DMS79 treated with DMSO at 0.1 percent for 48 hours (cell line): ENCODE measurements at regions not wholly inside any gene's neighbourhood (a gene's known extent, or its start where the extent isn't known, plus 50 kb on each side); places are given as distances from the start of the nearest gene placed in this dataset.
A peak's percentile ranks its signal among the peaks of the same experiment; 100 is the strongest.
"Not testable (repeated sequence)": the region's sequence is repeated elsewhere in the genome, so short reads cannot be mapped to it uniquely, and the experiment has no call there.

Experiments
- DNase-seq: peaks from one replicate; lab custom pipeline; 2025; lab: John Stamatoyannopoulos, UW

DNA sequence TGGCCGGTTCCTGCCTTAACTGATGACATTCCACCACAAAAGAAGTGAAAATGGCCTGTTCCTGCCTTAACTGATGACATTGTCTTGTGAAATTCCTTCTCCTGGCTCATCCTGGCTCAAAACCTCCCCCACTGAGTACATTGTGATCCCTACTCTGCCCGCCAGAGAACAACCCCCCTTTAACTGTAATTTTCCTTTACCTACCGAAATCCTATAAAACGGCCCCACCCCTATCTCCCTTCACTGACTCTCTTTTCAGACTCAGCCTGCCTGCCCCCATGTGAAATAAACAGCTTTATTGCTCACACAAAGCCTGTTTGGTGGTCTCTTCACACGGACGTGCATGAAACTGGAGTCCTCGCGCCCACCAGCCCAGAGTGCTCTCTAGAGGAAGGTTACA, 166.5 kb downstream of the ADRA2C start:
- DNase-seq = not testable (repeated sequence)

DNA sequence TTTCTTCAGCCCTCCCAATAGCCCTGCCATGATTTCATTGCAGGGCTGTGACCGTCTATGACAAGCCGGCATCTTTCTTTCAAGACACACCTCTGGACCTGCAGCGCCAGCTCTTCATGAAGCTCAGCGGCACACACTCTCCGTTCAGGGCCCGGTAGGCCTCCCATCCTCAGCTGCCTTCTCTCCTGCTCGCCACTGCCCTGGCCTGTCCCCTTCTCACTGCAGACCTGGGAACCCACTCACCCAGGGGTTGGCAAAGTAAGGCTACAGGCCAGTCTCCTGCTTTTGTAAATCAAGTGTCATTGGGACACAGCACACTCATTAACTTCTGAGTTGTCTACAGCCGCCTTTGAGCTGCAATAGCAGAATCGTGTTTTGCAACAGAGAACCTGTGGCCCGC, 169.2 kb downstream of the ADRA2C start:
- not testable (repeated sequence) for DNase-seq

DNA sequence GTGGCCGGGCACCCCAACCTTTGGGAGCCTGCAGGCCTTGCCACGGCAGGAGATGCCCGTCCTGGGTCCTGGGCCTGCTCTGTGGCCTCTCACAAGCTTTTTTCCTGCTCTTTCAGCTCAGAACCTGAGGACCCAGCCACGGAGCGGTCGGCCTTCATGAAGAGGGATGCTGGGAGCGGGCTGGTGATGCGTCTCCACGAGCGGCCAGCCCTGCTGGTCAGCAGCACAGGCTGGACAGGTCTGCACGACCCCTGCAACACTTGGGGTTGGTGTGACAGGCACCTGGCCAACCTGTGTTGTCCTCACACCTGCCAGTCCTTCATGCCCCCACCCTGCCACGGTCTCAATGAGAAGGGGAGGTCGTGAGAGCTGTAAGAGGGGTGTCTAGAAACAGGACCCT, 170.0 kb downstream of the ADRA2C start:
- no peak for DNase-seq

DNA sequence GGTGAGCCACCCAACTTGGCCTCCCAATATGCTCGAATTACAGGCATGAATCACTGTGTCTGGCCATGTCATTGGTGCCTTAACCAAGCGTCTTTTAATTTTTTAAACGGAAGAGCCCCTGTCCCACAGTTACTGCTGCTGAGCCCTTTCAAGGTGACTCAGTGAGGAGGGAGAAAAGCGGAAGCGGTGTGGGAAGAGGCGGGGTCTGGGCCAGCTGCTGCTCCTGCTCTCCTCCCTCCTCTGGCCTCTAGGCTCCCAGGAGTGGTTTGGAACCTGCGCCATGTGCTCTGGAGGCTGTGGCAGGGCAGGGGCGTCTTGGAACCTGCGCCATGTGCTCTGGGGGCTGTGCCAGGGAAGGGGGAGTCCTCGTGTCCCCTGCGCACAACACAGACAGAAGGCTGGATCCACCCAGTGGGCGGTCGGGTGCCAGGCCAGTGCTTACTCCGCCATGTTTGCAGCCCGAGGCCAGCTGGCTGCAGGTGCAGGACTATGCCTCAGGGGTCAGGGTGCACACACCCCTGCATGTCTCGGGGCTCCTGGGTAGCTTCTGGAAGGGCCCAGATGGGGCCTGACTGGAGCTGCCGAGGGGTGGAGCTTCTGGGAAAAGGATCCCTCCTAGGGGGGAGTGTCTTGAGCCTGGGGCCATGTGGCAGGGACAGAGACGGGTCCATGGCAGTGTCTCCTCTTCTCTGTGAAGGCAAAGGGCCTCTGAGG, 171.8 kb downstream of the ADRA2C start:
- DNase-seq = not testable (repeated sequence)

DNA sequence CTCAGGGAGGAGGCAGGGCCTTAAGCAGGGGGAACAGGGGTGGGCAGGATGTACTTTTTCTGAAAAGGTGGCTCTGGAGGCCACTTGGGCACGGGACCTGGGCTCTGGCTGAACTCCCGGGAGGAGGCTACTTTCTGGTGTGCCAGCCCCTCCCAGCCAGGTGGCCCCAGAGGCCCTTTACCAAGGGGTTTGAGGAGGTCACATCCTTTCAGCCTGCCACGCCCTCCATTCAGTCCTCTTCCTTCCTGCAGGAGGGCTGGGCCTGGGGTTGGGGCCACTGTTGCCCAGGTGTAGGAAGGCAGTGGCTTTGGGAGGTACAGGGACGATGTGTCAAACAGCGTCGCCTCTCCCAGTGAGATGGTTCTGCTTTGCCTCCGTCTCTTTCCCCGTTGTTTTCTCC, 172.5 kb downstream of the ADRA2C start:
- not testable (repeated sequence) for DNase-seq

DNA sequence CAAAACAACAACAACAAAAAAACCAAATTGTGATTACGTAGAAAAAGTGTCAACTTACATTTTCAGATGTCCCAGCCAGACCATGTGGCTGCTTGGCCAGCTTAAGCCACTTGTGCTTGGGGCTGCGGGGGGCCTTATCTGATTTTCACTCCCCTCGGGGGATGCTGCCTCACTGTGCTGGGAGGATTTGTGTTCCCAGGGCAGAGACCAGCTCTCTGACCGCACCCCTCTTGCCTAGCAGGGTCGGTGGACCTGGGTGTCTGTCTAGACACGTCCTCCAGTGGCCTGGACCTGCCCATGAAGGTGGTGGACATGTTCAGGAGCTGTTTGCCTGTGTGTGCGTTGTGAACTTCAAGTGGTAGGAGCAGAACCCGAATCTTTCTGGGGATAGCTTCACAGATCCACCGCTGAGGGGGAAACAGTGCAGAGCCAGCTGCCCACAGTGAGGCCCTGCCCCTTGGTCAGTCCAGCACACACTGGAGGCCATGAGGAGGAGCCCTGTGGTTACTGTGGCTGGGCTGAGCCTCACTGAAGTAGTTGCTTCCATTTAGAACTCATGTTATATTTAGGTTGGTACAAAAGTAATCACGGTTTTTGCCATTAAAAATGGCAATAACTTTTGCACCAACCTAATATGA, 173.9 kb downstream of the ADRA2C start:
- DNase-seq = not testable (repeated sequence)

DNA sequence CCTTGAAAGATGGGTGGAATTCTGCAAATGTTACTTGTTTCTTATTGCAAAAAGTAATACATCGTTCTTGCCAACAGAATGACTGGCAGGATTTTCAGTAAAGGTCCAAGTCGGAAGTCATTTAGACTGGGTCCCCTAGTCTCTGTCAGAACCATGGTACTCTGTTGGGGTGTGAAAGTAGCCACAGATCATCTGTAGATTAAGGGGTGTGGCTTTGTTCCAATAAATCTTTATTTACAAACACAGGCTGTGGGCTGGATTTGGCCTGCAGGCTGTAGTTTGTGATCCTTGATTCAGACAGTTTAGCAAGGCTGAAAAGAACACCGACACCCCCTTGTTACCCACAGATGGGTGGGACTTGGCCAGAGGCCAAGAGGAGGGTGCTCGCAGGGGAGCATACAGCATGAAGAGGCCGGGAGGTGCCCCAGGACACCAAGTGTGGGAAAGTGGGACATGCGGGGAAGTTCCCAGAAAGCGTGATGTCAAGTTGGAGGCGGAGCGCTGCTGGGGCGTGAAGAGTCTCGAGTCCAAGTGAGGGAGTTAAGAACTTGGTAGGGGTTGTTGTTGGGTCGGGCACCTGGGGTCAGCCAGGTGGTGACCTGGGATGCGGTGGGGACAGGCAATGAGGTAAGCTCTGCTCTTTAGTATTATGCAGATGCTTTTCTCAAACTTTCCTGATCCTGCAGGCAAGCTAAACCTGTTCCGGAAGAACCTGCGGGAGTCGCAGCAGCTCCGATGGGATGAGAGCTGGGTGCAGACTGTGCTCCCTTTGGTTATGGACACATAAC, 175.7 kb downstream of the ADRA2C start:
- DNase-seq = not testable (repeated sequence)

DNA sequence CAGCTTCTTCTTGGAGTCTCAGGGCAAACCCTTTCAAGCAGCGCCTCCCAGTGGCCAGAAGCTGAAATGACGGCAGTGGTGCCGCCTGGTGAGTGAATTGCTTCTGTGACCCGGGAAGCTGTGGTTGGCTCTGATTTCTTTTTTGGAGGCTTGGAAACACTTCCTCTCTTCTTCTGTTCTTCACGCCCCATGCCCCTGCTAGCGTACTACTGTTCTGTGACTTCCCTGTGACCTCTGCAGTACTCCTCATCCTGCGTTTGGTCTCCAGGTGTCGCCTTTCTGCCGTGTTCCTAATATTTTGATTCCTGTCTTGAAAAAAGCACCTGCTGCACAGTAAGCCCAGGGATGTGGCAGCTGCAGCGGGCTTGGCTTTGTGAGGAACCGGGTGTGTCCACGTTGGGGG, 176.4 kb downstream of the ADRA2C start:
- DNase-seq = peak; percentile 21

DNA sequence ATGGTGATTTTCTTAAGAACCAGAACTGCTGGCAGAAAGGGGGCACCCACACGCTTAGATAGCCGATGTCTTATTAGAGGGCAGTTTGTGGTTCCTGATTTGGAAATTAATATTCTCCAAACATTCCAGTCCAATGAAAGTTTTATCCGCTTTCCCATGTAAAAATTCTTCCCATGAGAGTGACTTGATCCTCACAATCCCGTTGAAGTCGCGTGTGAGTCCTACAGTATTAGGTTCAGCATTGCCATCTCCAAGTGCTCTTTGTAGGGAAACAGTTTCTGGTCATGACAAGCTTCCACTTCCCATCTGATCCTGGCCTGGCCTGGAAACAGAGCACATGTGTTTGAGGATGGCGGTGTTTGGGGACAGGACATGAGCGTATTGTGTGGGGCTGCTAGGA, 176.9 kb downstream of the ADRA2C start:
- DNase-seq = not testable (repeated sequence)

DNA sequence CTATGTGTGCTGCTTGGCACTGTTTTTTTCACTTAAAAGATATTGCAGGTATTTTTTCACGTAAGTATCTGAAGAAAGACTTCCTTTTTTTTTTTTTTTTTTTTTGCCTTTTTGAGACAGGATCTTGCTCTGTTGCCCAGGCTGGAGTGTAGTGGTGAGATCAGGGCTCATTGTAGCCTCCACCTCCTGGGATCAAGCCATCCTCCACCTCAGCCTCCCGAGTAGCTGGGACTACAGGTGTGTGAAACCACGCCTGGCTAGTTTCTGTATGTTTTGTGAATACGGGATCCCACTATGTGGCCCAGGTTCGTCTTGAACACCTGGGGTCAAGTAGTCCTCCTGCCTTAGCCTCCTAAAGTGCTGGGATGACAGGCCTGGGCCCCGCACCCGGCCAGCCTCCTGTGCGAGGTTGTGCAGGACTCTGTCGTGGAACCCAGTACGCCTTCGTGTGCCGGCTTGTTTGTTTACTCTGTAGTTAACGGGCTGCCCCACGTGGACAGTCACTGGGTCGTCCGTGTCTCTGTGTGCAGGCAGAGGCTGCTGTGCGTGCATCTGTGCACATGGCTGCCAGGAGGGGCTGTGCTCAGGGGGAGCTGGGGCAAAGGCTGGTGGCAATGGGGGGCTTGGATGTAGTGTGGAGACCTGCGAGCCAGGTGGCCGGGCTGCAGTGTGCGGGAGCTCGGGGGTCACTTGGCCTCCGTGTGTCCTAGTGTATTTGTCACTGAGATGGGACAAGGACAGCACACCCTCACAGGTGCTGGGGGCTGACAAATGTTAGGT, 179.5 kb downstream of the ADRA2C start:
- no peak for DNase-seq

DNA sequence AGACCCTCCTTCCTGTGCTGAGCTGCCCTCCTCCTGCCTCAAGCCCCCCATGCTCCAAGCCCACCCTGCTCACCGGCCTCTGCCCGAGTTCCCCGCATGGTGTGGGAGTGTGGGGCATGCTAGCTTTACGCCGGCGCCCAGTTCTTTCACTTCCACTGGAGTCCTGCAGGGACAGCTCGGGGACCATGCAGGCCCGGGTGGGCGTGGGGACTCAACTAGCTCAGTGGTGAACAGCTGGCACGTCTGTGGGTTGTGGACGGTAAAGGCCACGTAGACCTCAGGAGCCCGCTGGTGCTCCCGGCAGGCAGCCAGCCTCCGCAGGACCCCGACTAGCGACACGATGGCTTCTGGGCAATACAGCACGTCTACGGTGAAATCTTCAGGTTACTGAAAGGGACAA, 180.4 kb downstream of the ADRA2C start:
- not testable (repeated sequence) for DNase-seq

DNA sequence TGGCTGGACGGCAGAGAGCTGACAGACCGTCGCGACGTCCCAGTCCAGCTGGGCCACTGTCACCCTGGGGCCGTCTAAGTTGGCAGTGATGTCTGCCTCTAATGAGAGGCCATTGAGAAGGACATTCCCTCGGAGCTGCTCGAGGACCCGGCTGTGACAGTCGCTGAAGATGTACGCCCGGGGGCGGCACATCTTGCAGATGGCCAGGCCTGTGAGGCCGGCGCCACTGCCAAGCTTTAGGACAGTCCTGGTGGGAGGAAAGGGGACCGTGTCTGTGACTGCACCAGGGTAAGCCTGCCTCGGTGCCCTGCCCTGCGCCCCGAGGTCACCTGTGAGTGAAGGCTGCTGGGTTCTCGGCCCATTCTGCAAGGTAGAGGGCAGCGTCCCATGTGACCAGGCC, 181.6 kb downstream of the ADRA2C start:
- not testable (repeated sequence) for DNase-seq

DNA sequence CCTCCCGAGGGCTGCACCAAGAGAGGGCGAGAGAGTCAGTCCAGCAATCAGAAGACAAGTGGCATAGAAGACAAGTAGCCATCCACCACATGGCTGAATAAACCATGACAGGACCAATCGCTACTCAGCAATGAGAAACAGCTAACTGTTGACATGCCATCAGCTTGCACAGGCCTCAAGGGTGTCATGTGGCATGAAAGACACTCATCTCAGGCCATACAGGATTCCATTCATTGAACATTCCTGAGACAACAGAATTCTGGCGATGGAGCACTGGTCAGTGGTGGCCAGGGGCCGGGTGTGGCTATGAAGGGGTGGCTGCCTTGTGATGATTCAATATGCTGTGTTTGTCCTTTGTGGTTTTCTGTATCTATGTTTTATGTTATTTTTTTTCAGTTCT, 182.0 kb downstream of the ADRA2C start:
- DNase-seq = not testable (repeated sequence)

DNA sequence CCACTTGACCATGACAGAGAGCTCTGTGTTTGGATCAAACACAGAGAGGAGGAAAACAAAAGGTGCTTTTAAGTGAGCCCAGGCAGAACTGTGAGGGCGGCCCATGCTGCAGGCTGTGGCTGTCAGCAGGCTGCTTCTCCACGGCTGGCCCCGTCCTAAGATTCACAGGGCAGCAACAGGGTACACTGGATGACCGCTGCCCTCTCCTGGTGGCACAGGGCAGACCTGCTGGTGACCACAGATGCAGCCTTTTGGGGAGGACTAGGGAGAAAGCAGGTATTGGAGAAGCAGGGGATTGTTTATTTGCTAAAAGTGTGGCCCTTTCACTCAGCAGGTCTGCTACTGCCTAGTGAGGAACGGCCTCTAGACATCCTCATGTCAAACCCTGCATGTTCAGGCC, 183.7 kb downstream of the ADRA2C start:
- not testable (repeated sequence) for DNase-seq

DNA sequence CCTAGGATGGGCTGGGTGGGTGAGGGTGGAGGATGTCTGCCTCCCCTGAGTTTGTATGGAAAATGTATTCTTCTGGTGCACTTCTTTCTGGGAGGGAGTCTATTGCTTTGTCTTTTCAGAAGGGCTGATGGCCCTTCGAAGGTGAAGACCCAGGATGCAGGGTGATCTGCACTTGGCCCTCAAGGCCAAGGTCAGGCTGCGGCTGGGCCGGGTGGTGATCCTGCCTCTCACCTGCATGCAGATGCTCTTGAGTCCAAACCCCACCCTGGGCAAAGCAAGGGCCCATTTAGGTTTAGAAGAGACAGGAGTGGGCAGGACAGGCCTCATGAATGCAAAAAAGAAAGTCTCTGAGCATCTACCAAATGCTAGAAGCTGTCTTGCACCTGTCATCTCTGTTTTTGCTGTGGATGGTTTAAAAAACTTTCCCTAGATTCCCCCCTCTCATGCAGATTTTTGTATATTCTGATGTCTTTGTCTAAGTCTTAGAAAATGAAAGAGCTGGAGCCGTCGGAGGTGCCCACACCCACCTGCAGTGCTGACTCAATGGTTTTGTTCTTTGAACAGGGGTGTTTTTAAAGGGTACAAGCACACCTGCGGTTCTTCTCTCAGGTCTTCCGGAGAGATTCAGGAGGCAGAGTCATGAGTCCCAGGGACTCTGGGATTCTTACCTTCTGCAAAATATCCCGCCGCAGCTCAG, 186.4 kb downstream of the ADRA2C start:
- not testable (repeated sequence) for DNase-seq

DNA sequence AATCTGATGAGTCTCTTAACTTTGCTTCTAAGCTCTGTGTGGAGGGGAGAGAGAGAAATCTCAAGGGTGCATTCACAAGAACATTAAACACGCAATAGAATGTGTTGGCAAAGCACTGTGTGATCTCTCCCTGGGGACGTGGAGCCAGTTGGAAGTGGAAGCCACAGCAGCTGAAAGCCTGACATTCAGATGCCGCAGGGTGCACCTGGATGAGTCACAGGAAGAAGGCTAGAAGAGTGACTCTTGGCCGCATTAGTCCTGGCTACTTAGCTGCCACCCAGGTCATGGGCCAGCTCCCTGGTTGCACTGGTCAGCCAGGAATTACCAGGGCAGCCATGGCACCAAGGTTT, 186.9 kb downstream of the ADRA2C start:
- DNase-seq = not testable (repeated sequence)

DNA sequence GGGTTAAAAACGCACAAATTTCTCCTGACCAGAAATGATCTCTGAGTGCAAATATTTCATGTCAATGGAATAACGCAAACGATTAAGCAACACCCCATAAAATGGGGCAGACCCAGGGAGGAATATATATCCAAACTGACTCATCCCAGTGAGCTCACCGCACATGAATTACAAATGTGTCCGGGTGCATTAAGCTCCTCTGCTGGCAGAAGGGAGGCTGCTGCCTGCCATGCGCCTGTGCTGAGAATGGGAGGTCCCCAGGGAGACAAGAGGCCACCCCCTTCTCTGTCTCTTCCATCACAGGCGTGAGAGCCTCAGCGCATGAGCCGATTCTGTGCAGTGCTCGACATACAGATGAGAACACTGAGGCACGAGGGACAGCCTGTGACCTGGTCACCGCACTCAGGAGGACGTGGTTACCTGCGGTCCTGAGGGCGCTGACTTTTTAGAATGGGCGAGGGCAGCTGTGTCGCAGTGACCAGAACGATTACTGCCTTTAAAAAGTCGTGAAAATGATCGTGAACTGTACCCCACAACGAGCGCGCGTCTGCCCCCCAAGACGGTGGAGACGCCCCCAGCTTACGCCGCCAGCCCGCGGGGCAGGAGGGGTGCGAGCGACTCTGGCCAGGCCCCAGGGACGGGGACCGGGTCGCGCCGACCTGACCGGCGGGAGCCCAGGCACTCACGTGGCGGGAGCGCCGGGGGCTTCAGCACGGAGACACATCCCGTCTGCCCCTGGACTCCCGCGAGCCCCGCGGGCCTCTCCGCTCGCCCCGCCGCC, 188.5 kb downstream of the ADRA2C start:
- peak; percentile 12 for DNase-seq

DNA sequence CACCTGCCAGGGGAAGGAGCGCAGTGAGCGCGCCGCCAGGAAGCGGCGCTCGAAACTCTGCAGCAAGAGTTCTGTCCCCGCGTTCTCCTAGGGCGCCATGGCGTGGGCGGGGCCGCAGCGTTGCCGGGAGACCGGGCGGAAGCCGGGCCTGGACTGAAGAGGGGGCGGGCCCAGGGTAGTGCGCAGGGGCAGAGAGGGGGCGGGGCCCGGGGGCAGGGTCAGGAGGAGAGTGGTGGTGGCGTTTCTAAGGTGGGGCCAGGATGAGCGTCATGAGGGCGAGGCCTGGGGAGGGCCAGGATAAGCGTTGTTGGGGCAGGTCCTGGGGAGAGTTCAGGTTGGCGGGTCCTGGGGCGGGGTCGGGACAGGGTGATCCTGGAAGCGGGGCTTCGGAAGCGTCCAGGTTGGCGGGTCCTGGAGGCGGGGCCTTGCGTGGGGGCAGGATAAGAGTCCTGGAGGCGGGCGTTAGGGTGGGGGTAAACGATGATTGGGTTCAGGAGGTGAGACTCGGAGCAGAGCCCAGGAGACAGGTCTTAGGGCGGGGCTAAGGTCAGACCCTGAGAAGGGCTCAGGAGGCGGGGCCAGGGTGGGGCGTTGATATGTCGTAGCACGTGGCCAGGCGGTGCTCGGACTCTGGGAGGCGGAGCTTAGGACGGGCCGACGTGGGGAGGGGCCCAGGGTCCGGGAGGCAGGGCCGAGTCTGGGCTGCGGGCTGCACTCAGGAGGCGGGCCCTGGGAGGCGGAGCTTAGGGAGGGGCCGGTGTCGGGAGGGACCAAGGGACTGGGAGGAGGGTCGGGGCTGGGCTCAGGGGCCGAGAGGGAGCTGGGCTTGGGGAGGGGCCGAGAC, 189.4 kb downstream of the ADRA2C start:
- peak; percentile 81 for DNase-seq

DNA sequence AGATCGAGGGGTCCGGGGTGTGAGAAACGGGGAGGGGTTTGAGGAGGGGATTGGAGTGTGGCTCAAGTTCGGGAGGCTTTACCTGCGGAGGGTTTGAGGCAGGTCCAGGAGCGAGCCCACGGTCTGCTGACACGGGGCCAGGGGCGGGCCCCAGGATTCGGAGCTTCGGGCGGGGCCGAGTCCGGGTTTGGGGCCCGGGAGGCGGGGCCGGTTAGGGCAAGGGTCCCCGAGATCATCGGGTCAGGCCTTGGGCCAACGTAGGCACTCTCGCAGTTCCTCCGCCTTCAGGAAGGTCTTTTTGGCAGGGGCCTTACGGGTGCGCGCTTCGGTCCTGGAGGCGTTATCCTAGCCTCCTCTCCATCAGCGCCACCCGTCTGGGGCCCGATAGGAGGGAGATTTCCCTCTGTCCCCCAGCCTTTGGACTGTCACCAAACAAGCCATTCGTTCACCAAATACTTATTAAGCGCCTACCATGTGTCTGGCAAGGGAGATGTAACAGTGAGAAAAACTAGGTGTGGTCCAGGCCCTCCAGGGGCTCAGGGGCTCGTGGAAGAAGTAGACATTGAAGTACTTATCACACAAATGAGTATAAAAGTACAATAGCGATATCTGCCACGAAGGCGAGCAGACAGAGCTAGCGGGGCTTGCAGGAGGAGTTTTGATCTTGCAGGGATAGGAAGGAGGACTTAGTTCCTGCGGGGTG, 190.1 kb downstream of the ADRA2C start:
- not testable (repeated sequence) for DNase-seq
